ENCODE measurements at regions not wholly inside any gene's neighbourhood (a gene's known extent, or its start where the extent isn't known, plus 50 kb on each side); places are given as distances from the start of the nearest gene placed in this dataset.

- WGBS: 89% methylated on average over 3 of the region's 3 CpGs
- Histone ChIP-seq H3K27ac (ENCODE audit: low read depth in 1 of 2, low read length in 2 of 2) (no peak overlapping the region), H3K9ac (ENCODE audit: low read depth in 1 of 2, low read length in 2 of 2) (no peak overlapping the region), H3K27me3 (ENCODE audit: control insufficient read depth in 4 of 4, insufficient read depth in 4 of 4, low read length in 3 of 4) (peaks cover 0 to 2% (median 0%) of the 10 kb centered on the region in 4 donors), H3K4me1 (ENCODE audit: control insufficient read depth in 4 of 4, insufficient read depth in 4 of 4, low read length in 3 of 4) (no peaks in the 10 kb centered on the region), H3K4me3 (ENCODE audit: low read depth in 1 of 3, low read length in 3 of 3) (no peak overlapping the region), H3K9me3 (ENCODE audit: control insufficient read depth in 4 of 4, low read length in 3 of 4) (no peaks in the 10 kb centered on the region), H3K36me3 (ENCODE audit: control insufficient read depth in 4 of 4, insufficient read depth in 3 of 4, low read depth in 1 of 4, low read length in 3 of 4) (no peaks in the 10 kb centered on the region)
- no peak for DNase-seq (ENCODE audit: low spot score)
- TF ChIP-seq GABPA (IDR thresholded peaks at IDR 0.05 in 1 of 2, conservative IDR thresholded peaks at IDR 0.05 in 1 of 2): no peak
- no peak for TF ChIP-seq RAD21 (IDR thresholded peaks at IDR 0.05)
- no peak for TF ChIP-seq TAF1 (conservative IDR thresholded peaks at IDR 0.05)
- no peak for TF ChIP-seq HNF4G (IDR thresholded peaks at IDR 0.05)
- TF ChIP-seq FOXA1 (IDR thresholded peaks at IDR 0.05): no peak
- no peak for TF ChIP-seq HNF4A (conservative IDR thresholded peaks at IDR 0.05)
- TF ChIP-seq EGR1 (IDR thresholded peaks at IDR 0.05; ENCODE audit: low read depth in 2 of 2): no peak
- no peak for TF ChIP-seq MAX (IDR thresholded peaks at IDR 0.05)
- TF ChIP-seq REST (IDR thresholded peaks at IDR 0.05): no peak
- no peak for TF ChIP-seq ZBTB33 (IDR thresholded peaks at IDR 0.05)
- TF ChIP-seq CTCF (IDR thresholded peaks at IDR 0.05; ENCODE audit: low read depth, low read length, missing input control): no peak
- TF ChIP-seq ATF3 (IDR thresholded peaks at IDR 0.05): no peak
- TF ChIP-seq NR2F2 (IDR thresholded peaks at IDR 0.05): no peak
- TF ChIP-seq JUND (IDR thresholded peaks at IDR 0.05): no peak
- TF ChIP-seq FOXA2 (IDR thresholded peaks at IDR 0.05): no peak
Observed at GRCh38 chr18:38932752-38933151, 1367.2 kb upstream of the CELF4 start.

- no peaks in the 10 kb centered on the region for H3K4me1 ChIP-seq (ENCODE audit: control insufficient read depth in 4 of 4, insufficient read depth in 4 of 4, low read length in 3 of 4)
- H3K4me3 ChIP-seq (ENCODE audit: low read depth in 1 of 3, low read length in 3 of 3): no peak overlapping the region
- no peaks in the 10 kb centered on the region for H3K36me3 ChIP-seq (ENCODE audit: control insufficient read depth in 4 of 4, insufficient read depth in 3 of 4, low read depth in 1 of 4, low read length in 3 of 4)
- no peak overlapping the region for H3K9ac ChIP-seq (ENCODE audit: low read depth in 1 of 2, low read length in 2 of 2)
- DNase-seq (ENCODE audit: low spot score): no peak
- H3K9me3 ChIP-seq (ENCODE audit: control insufficient read depth in 4 of 4, low read length in 3 of 4): no peaks in the 10 kb centered on the region
- peaks cover 0 to 2% (median 0%) of the 10 kb centered on the region in 4 donors for H3K27me3 ChIP-seq (ENCODE audit: control insufficient read depth in 4 of 4, insufficient read depth in 4 of 4, low read length in 3 of 4)
- no peak for TF ChIP-seq FOXA2 (IDR thresholded peaks at IDR 0.05)
- no peak for TF ChIP-seq MAX (IDR thresholded peaks at IDR 0.05)
- no peak for TF ChIP-seq HNF4A (conservative IDR thresholded peaks at IDR 0.05)
- TF ChIP-seq RAD21 (IDR thresholded peaks at IDR 0.05): no peak
- TF ChIP-seq NR2F2 (IDR thresholded peaks at IDR 0.05): no peak
- no peak for TF ChIP-seq SP1 (IDR thresholded peaks at IDR 0.05)
- no peak for TF ChIP-seq EGR1 (IDR thresholded peaks at IDR 0.05; ENCODE audit: low read depth in 2 of 2)
- TF ChIP-seq YY1 (IDR thresholded peaks at IDR 0.05): no peak
- no peak for TF ChIP-seq ZBTB33 (IDR thresholded peaks at IDR 0.05)
- no peak for TF ChIP-seq ATF3 (IDR thresholded peaks at IDR 0.05)
- 93% methylated on average over 3 of the region's 3 CpGs for WGBS
- no peak overlapping the region for H3K27ac ChIP-seq (ENCODE audit: low read depth in 1 of 2, low read length in 2 of 2)
Observed at GRCh38 chr18:38931754-38932050, 1366.1 kb upstream of the CELF4 start.

Measured in liver (tissue), 8 donors.